H1 (cell line): ENCODE measurements at regions not wholly inside any gene's neighbourhood (a gene's known extent, or its start where the extent isn't known, plus 50 kb on each side); places are given as distances from the start of the nearest gene placed in this dataset.

Source experiments
- CBX8 ChIP-seq: fragments of 300-800, 300-1000 bp; sonication (generic); IDR thresholded peaks from 2 replicates; pipeline ENCODE4 v1.7.1; 2016; ENCODE audit warnings: low read depth, low read length, borderline replicate concordance
- CEBPB ChIP-seq: IDR thresholded peaks from 2 replicates; pipeline ENCODE4 v1.6.1; 2012; ENCODE audit warnings: low read depth, low read length
- CHD2 ChIP-seq: IDR thresholded peaks from 2 replicates; pipeline ENCODE4 v1.6.1; 2012; ENCODE audit warnings: low read length, improper control_type of control experiment
- E2F6 ChIP-seq: IDR thresholded peaks from 2 replicates; pipeline ENCODE4 v1.6.1; 2012; ENCODE audit warnings: inconsistent platforms
- FOSL1 ChIP-seq: IDR thresholded peaks from 2 replicates; pipeline ENCODE4 v1.6.1; 2011; ENCODE audit warnings: mild to moderate bottlenecking, low read depth, low read length, moderate library complexity; ENCODE audit not compliant: insufficient read depth
- GABPA ChIP-seq: IDR thresholded peaks from 2 replicates; pipeline ENCODE4 v1.6.1; 2011; ENCODE audit warnings: mild to moderate bottlenecking, low read length, moderate library complexity, borderline replicate concordance; ENCODE audit not compliant: insufficient read depth
- TBP ChIP-seq: IDR thresholded peaks from 2 replicates; pipeline ENCODE4 v1.6.1; 2011; ENCODE audit warnings: low read depth, low read length, improper control_type of control experiment
- TEAD4 ChIP-seq: IDR thresholded peaks from 2 replicates; pipeline ENCODE4 v1.6.1; 2012; ENCODE audit warnings: low read depth, low read length, inconsistent platforms, mixed read lengths

GRCh38 chr22:48072777-48073176 lies 1310.3 kb downstream of the TBC1D22A start (continued):
- no peak for TF ChIP-seq FOSL1
- TF ChIP-seq E2F6: no peak
- TF ChIP-seq TEAD4: peak; percentile 83
- TF ChIP-seq TBP: 0 out of 2 replicates have a peak, but pooled peaks have one; percentile 36
- TF ChIP-seq CBX8: no peak
- no peak for TF ChIP-seq GABPA
- no peak for TF ChIP-seq CHD2
- TF ChIP-seq CEBPB: no peak
- TF ChIP-seq, all 59 proteins: peak for 7
